Right lobe of liver (tissue), 6 donors: ENCODE measurements at regions not wholly inside any gene's neighbourhood (a gene's known extent, or its start where the extent isn't known, plus 50 kb on each side); places are given as distances from the start of the nearest gene placed in this dataset.

Source experiments
- ATAC-seq, 4 donors: fragments of 200-7000 bp; cut with Tn5 transposase; one replicate each; pipeline ENCODE4 v1.9.1; 2020; ENCODE audit warnings: mild to moderate bottlenecking in 4 of 4, moderate library complexity in 4 of 4
- DNase-seq, 3 donors: peaks; one replicate each; pipeline ENCODE4 v3.0.0-alpha.2; 2020
- H3K27ac ChIP-seq, 3 donors: fragments of 200-600 bp; one replicate each; pipeline ENCODE4 v1.8.0; 2022
- H3K27me3 ChIP-seq, 2 donors: fragments of 200-600 bp; one replicate each; pipeline ENCODE4 v1.8.0; 2022
- H3K36me3 ChIP-seq, 4 donors: fragments of 200-600 bp; sonication (generic) in 1 of 4; one replicate each; pipeline versions ENCODE4 v1.5.1 to v1.8.0; 2017 to 2022; ENCODE audit warnings: control low read depth in 1 of 4
- H3K4me1 ChIP-seq, 4 donors: fragments of 200-600 bp; sonication (generic) in 1 of 4; one replicate each; pipeline versions ENCODE4 v1.5.1 to v1.8.0; 2017 to 2022; ENCODE audit warnings: control low read depth in 1 of 4
- H3K4me3 ChIP-seq, 3 donors: fragments of 200-600 bp; one replicate each; pipeline ENCODE4 v1.8.0; 2022
- H3K9me3 ChIP-seq, 4 donors: fragments of 200-600 bp; sonication (generic) in 1 of 4; one replicate each; pipeline versions ENCODE4 v1.5.1 to v1.8.0; 2017 to 2022; ENCODE audit warnings: control low read depth in 1 of 4
- CTCF ChIP-seq, 4 donors: fragments of 200-600 bp in 3 of 4; fragments of 450-650 bp in 1 of 4; IDR thresholded peaks; one replicate each; pipeline versions ENCODE4 v1.5.1 to v1.8.0; 2016 to 2022; ENCODE audit warnings: antibody characterized with exemption in 4 of 4, mild to moderate bottlenecking in 2 of 4
- POLR2A ChIP-seq: fragments of 450-650 bp; IDR thresholded peaks from one replicate; pipeline ENCODE4 v1.6.1; 2017; ENCODE audit warnings: antibody characterized with exemption, mild to moderate bottlenecking
- WGBS: methylation state at CpG from one replicate; pipeline ENCODE4 v1.1.6; 2018; ENCODE audit warnings: low coverage, low lambda C conversion rate; ENCODE audit not compliant: insufficient coverage; ENCODE audit errors: missing lambda C conversion rate; 5-methylcytosine and 5-hydroxymethylcytosine counted together
- intact Hi-C, 2 donors: fragments of 100-400 bp; cut with DNase I; formaldehyde crosslinking; loops; one replicate each; pipeline versions ENCODE4 v1.11.2 to v1.14.1; 2022
- donor health status: DM: no; HTN: yes; CAD: no.
- donor health status: DM: no; HTN: no; CAD: no.
- donor health status: DM: no; HTN: no; CAD: no.
- donor health status: DM: no; HTN: yes; CAD: no.
- donor health status: DM: no; HTN: yes; CAD: no.

GRCh38 chr22:48558606-48559402 lies 1268.9 kb downstream of the BRD1 start:
- no peaks in the 10 kb centered on the region for H3K36me3 ChIP-seq
- H3K4me1 ChIP-seq: no peaks in the 10 kb centered on the region
- TF ChIP-seq POLR2A (no peak), CTCF (IDR thresholded peaks at IDR 0.05) (no peak)
- H3K27ac ChIP-seq: no peak overlapping the region
- no peaks in the 10 kb centered on the region for H3K9me3 ChIP-seq
- 89% methylated on average over 7 of the region's 25 CpGs for whole genome bisulfite sequencing
- no peaks in the 10 kb centered on the region for H3K27me3 ChIP-seq
- H3K4me3 ChIP-seq: no peak overlapping the region
- no peak for DNase-seq
- ATAC-seq: no peak
- intact Hi-C loops: no loop called here

GRCh38 chr22:48558016-48558415 lies 1269.7 kb downstream of the BRD1 start:
- no peaks in the 10 kb centered on the region for H3K36me3 ChIP-seq
- no peaks in the 10 kb centered on the region for H3K4me1 ChIP-seq
- H3K4me3 ChIP-seq: no peak overlapping the region
- intact Hi-C loops: no loop called here
- no peak for TF ChIP-seq CTCF (IDR thresholded peaks at IDR 0.05)
- TF ChIP-seq POLR2A: no peak
- 87% methylated on average over 12 of the region's 12 CpGs for WGBS
- H3K27ac ChIP-seq: no peak overlapping the region
- no peak for ATAC-seq
- DNase-seq: no peak
- no peaks in the 10 kb centered on the region for H3K9me3 ChIP-seq
- H3K27me3 ChIP-seq: no peaks in the 10 kb centered on the region

DNA sequence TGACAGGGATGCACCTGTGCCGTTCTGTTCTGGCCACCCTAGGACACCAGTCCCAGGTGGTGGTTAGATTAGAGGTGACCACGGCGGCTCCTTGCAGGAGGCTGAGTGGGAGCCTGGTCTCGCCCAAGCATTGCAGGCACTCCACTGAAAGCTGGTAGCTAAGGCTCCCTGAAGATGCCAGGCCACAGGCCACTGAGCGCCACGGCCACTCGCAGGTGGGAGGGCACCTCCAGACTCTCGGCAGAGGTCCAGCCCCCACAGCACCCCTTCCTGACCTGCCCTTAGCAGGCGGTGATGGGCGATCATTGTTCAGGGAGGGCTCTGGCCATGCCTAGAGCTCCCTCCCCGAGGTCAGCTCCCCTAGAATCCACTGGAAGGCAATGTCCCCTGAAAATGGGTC lies 1270.2 kb downstream of the BRD1 start:
- H3K27me3 ChIP-seq: no peaks in the 10 kb centered on the region
- no peak overlapping the region for H3K27ac ChIP-seq
- no peaks in the 10 kb centered on the region for H3K36me3 ChIP-seq
- H3K9me3 ChIP-seq: no peaks in the 10 kb centered on the region
- TF ChIP-seq POLR2A (no peak), CTCF (IDR thresholded peaks at IDR 0.05) (no peak)
- no peaks in the 10 kb centered on the region for H3K4me1 ChIP-seq
- ATAC-seq (no peak), DNase-seq (no peak)
- intact Hi-C loops: no loop called here
- no peak overlapping the region for H3K4me3 ChIP-seq
- WGBS: 20% methylated on average over 1 of the region's 11 CpGs

- Histone ChIP-seq H3K27me3 (no peaks in the 10 kb centered on the region), H3K4me3 (no peak overlapping the region), H3K4me1 (no peaks in the 10 kb centered on the region), H3K9me3 (no peaks in the 10 kb centered on the region), H3K27ac (no peak overlapping the region), H3K36me3 (no peaks in the 10 kb centered on the region)
- DNase-seq: no peak
- intact Hi-C loops: no loop called here
- ATAC-seq: no peak
- 68% methylated on average over 6 of the region's 12 CpGs for WGBS
- TF ChIP-seq CTCF (IDR thresholded peaks at IDR 0.05): no peak
- TF ChIP-seq POLR2A: no peak
Observed at GRCh38 chr22:48556751-48557150, 1270.9 kb downstream of the BRD1 start.
